ENCODE measurements at regions not wholly inside any gene's neighbourhood (a gene's known extent, or its start where the extent isn't known, plus 50 kb on each side); places are given as distances from the start of the nearest gene placed in this dataset.

DNA sequence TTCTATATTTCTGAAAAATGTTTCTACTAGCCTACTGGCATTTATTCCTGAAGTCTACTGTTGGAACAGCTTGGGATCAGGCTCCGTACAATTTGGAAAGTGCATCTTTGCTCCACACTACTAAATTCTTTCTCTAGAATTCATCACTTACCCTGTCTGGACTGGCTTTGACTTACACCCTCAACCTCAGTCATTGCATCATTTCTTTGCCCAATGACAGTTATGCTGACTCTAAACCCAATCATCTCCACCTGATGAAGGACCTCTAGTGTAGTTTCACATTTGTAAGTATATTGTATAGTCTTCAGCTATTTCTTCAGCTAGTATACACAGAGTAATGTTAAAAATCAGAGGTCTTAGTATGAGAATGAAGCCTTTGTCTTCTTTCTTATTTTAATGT, 359.6 kb upstream of the MC4R start:
- Histone ChIP-seq H3K4me1 (ENCODE audit: low read depth) (no peaks in the 10 kb centered on the region), H3K4me3 (no peak overlapping the region), H3K36me3 (ENCODE audit: low read depth) (no peaks in the 10 kb centered on the region), H3K9me3 (no peaks in the 10 kb centered on the region)
- intact Hi-C loops (cut with DNase I, micrococcal nuclease) = no loop called here
- TF ChIP-seq, protein P1, sequence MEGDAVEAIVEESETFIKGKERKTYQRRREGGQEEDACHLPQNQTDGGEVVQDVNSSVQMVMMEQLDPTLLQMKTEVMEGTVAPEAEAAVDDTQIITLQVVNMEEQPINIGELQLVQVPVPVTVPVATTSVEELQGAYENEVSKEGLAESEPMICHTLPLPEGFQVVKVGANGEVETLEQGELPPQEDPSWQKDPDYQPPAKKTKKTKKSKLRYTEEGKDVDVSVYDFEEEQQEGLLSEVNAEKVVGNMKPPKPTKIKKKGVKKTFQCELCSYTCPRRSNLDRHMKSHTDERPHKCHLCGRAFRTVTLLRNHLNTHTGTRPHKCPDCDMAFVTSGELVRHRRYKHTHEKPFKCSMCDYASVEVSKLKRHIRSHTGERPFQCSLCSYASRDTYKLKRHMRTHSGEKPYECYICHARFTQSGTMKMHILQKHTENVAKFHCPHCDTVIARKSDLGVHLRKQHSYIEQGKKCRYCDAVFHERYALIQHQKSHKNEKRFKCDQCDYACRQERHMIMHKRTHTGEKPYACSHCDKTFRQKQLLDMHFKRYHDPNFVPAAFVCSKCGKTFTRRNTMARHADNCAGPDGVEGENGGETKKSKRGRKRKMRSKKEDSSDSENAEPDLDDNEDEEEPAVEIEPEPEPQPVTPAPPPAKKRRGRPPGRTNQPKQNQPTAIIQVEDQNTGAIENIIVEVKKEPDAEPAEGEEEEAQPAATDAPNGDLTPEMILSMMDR (IDR thresholded peaks at IDR 0.05) = no peak
- ATAC-seq (no peak), DNase-seq (no peak)

DNA sequence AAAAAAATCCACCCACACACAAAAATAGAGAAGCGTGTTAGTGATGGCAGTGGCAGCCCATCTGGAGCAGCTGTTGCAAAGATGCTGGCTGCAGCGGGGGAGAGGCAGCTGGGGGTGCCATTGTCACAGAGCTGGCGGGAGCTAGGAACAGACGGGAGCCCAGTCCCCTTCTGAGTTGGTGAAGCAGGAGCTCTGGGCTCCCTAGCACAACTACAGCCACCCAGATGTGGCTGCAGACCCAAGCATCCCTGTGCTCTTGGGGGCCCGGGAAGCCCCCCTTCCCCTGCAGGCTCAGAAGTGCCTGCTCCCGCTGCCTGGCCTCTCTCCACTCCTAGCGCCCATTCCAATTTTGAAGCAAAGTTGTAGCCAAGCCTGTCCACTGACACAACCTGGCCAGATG, 366.6 kb upstream of the MC4R start:
- TF ChIP-seq, protein P1 (IDR thresholded peaks at IDR 0.05) = no peak
- no peak for DNase-seq
- intact Hi-C loops (cut with DNase I, micrococcal nuclease) = no loop called here
- Histone ChIP-seq H3K9me3 (no peaks in the 10 kb centered on the region), H3K36me3 (ENCODE audit: low read depth) (no peaks in the 10 kb centered on the region), H3K4me1 (ENCODE audit: low read depth) (no peaks in the 10 kb centered on the region), H3K4me3 (no peak overlapping the region)
- ATAC-seq = no peak

DNA sequence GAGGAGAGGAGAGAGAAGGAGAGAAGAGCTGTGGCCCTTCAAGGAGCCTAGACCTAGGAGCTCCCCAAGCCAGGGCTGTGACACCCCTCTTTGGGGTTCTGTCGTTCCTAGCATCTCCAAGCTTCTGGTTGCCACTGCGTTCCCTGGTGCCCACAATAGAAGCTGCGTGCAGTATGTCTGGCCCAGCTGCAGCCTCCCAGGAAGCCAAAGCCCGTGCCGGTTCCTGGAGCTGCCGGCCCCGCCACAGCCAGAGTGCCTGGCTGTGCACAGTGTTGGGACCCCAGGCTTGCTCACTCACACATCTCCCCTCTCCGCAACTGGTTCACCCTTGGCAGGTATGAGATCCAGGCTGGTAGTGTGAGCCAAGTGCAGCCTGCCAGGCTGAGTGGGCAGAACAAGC, 367.7 kb upstream of the MC4R start:
- peak in 1 of 3 donors; percentile 21 for DNase-seq
- intact Hi-C loops (cut with DNase I, micrococcal nuclease) = no loop called here
- Histone ChIP-seq H3K9me3 (no peaks in the 10 kb centered on the region), H3K4me1 (ENCODE audit: low read depth) (no peaks in the 10 kb centered on the region), H3K4me3 (no peak overlapping the region), H3K36me3 (ENCODE audit: low read depth) (no peaks in the 10 kb centered on the region)
- TF ChIP-seq, protein P1 (IDR thresholded peaks at IDR 0.05) = no peak
- no peak for ATAC-seq

DNA sequence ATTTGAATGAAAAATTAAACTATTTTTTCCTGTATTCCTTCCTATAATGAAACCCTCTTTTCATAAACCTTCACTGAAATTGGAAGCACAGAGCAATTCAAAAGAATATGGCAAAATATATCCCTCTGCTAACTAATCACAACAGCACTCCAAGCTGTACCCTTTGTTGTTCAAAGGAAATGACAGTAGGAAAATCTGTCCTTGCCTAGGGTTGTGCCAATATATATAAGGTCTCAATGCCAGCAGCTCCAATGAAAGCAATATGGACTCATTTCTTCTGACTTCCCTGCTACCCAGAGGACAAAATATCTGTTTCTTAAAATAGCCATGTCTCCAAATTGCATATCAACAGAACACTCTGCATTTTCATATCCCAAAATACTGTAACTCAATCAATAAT, 373.9 kb upstream of the MC4R start:
- Histone ChIP-seq H3K4me1 (ENCODE audit: low read depth) (no peaks in the 10 kb centered on the region), H3K9me3 (no peaks in the 10 kb centered on the region), H3K36me3 (ENCODE audit: low read depth) (no peaks in the 10 kb centered on the region), H3K4me3 (no peak overlapping the region)
- ATAC-seq (no peak), DNase-seq (no peak)
- TF ChIP-seq, protein P1 (IDR thresholded peaks at IDR 0.05) = no peak
- intact Hi-C loops (cut with DNase I, micrococcal nuclease) = no loop called here

DNA sequence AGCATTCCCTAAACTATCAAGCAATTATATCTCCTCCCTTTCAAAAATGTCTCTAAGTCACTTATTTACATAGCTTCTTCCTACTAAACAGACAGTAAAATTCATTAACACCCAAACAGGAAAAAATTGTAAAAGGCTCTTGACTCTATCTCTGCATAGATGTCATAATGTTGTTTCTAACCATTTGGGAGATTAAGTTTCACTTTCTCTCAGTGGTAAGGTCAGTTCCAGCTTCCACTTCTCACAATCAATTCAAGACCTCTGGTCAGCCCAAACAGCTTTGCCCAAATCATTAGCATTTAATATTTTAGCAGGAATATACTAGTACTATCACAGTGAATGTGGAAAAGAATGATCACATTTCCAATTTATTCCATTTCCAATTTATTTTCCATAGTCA, 374.3 kb upstream of the MC4R start:
- intact Hi-C loops (cut with DNase I, micrococcal nuclease) = no loop called here
- Histone ChIP-seq H3K4me1 (ENCODE audit: low read depth) (no peaks in the 10 kb centered on the region), H3K4me3 (no peak overlapping the region), H3K9me3 (no peaks in the 10 kb centered on the region), H3K36me3 (ENCODE audit: low read depth) (no peaks in the 10 kb centered on the region)
- DNase-seq (no peak), ATAC-seq (no peak)
- TF ChIP-seq, protein P1 (IDR thresholded peaks at IDR 0.05) = no peak

DNA sequence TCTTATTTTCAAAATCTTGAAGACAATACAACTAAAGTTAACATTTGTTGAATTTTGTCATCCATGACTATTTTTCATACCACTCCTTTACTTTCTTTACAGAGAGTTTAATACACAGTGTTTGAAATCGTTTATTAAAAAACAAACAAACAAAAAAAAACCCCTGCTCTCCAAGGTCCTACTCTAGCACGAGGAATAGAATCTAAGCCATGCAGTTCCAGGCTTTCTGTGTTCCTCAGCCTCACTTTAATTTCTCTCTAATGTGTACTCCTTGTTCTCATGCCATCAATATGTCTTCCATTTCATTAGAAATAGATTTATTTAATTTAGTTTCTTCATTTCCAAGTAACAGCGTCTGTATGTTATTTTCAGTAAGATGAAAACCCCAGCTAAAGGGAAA, 381.2 kb upstream of the MC4R start:
- Histone ChIP-seq H3K4me1 (ENCODE audit: low read depth) (no peaks in the 10 kb centered on the region), H3K4me3 (no peak overlapping the region), H3K9me3 (no peaks in the 10 kb centered on the region), H3K36me3 (ENCODE audit: low read depth) (no peaks in the 10 kb centered on the region)
- TF ChIP-seq, protein P1 (IDR thresholded peaks at IDR 0.05) = no peak
- no peak for DNase-seq
- intact Hi-C loops (cut with DNase I, micrococcal nuclease) = no loop called here
- ATAC-seq = no peak

Data from mucosa of descending colon (tissue), 3 donors.